Stimulated activated effector memory CD8-positive, alpha-beta T cell treated with anti-CD3 and anti-CD28 coated beads, Interleukin-12 subunit alpha, Interleukin-12 subunit beta, amount 100 ng/mL, for 72 hours (primary cell): ENCODE measurements at regions not wholly inside any gene's neighbourhood (a gene's known extent, or its start where the extent isn't known, plus 50 kb on each side); places are given as distances from the start of the nearest gene placed in this dataset.

ENCODE experiments used
- ATAC-seq: fragments of 150-1000 bp; cut with Tn5 transposase; 2 replicates; pipeline ENCODE4 v1.10.0; 2021
- DNase-seq, 2 donors: peaks; one replicate each; pipeline ENCODE4 v3.0.0; 2021 to 2022; ENCODE audit warnings: low spot score in 2 of 2
- H3K27ac Mint-ChIP-seq: one replicate; pipeline ENCODE4 v1.8.0; 2022; ENCODE audit warnings: mild to moderate bottlenecking, mixed read lengths
- H3K36me3 Mint-ChIP-seq: one replicate; pipeline ENCODE4 v1.8.0; 2022; ENCODE audit warnings: mild to moderate bottlenecking, mixed read lengths
- H3K4me1 Mint-ChIP-seq: one replicate; pipeline ENCODE4 v1.8.0; 2022; ENCODE audit warnings: mixed read lengths
- H3K4me3 Mint-ChIP-seq: one replicate; pipeline ENCODE4 v1.8.0; 2022; ENCODE audit warnings: mild to moderate bottlenecking, mixed read lengths
- H3K9me3 Mint-ChIP-seq: one replicate; pipeline ENCODE4 v1.8.0; 2022; ENCODE audit warnings: mixed read lengths

GRCh38 chr10:83195021-83195420 lies 944.3 kb upstream of the GHITM start:
- no peak for DNase-seq
- peaks cover 7% of the 10 kb centered on the region for H3K9me3 Mint-ChIP-seq
- no peak for ATAC-seq
- no peaks in the 10 kb centered on the region for H3K4me1 Mint-ChIP-seq
- H3K36me3 Mint-ChIP-seq: no peaks in the 10 kb centered on the region
- no peak overlapping the region for H3K27ac Mint-ChIP-seq
- H3K4me3 Mint-ChIP-seq: no peak overlapping the region

- Mint-ChIP-seq H3K4me1 (no peaks in the 10 kb centered on the region), H3K9me3 (peaks cover 13% of the 10 kb centered on the region), H3K36me3 (no peaks in the 10 kb centered on the region), H3K27ac (no peak overlapping the region), H3K4me3 (no peak overlapping the region)
- DNase-seq: no peak
- ATAC-seq: no peak
Observed at GRCh38 chr10:83199374-83199773, 939.9 kb upstream of the GHITM start.

- Mint-ChIP-seq H3K9me3 (peaks cover 9% of the 10 kb centered on the region), H3K27ac (no peak overlapping the region), H3K4me1 (no peaks in the 10 kb centered on the region), H3K4me3 (no peak overlapping the region), H3K36me3 (no peaks in the 10 kb centered on the region)
- DNase-seq (no peak), ATAC-seq (no peak)
Observed at GRCh38 chr10:83205861-83206260, 933.4 kb upstream of the GHITM start.

GRCh38 chr10:83212632-83213334 lies 926.5 kb upstream of the GHITM start:
- DNase-seq: no peak
- Mint-ChIP-seq H3K4me3 (no peak overlapping the region), H3K27ac (no peak overlapping the region), H3K4me1 (no peaks in the 10 kb centered on the region), H3K36me3 (no peaks in the 10 kb centered on the region), H3K9me3 (peaks cover 4% of the 10 kb centered on the region)
- ATAC-seq: no peak

- no peak for DNase-seq
- H3K27ac Mint-ChIP-seq: no peak overlapping the region
- H3K4me1 Mint-ChIP-seq: no peaks in the 10 kb centered on the region
- no peak for ATAC-seq
- H3K36me3 Mint-ChIP-seq: no peaks in the 10 kb centered on the region
- no peak overlapping the region for H3K4me3 Mint-ChIP-seq
- H3K9me3 Mint-ChIP-seq: peaks cover 5% of the 10 kb centered on the region
Observed at GRCh38 chr10:83214136-83214535, 925.2 kb upstream of the GHITM start.

- Mint-ChIP-seq H3K9me3 (peaks cover 14% of the 10 kb centered on the region), H3K27ac (no peak overlapping the region), H3K4me3 (no peak overlapping the region), H3K4me1 (no peaks in the 10 kb centered on the region), H3K36me3 (no peaks in the 10 kb centered on the region)
- DNase-seq: no peak
- no peak for ATAC-seq
Observed at GRCh38 chr10:83218205-83218604, 921.1 kb upstream of the GHITM start.

- ATAC-seq (no peak), DNase-seq (no peak)
- H3K4me1 Mint-ChIP-seq: no peaks in the 10 kb centered on the region
- H3K4me3 Mint-ChIP-seq: no peak overlapping the region
- H3K36me3 Mint-ChIP-seq: no peaks in the 10 kb centered on the region
- H3K27ac Mint-ChIP-seq: no peak overlapping the region
- peaks cover 13% of the 10 kb centered on the region for H3K9me3 Mint-ChIP-seq
Observed at GRCh38 chr10:83222300-83222699, 917.0 kb upstream of the GHITM start.

- Mint-ChIP-seq H3K4me1 (no peaks in the 10 kb centered on the region), H3K27ac (no peak overlapping the region), H3K9me3 (peaks cover 11% of the 10 kb centered on the region)
Observed at GRCh38 chr10:83222832-83223742, 916.2 kb upstream of the GHITM start.

GRCh38 chr10:83225781-83226180 lies 913.5 kb upstream of the GHITM start:
- no peak overlapping the region for H3K4me3 Mint-ChIP-seq
- H3K9me3 Mint-ChIP-seq: peaks cover 10% of the 10 kb centered on the region
- H3K36me3 Mint-ChIP-seq: no peaks in the 10 kb centered on the region
- DNase-seq (no peak), ATAC-seq (no peak)
- no peak overlapping the region for H3K27ac Mint-ChIP-seq
- no peaks in the 10 kb centered on the region for H3K4me1 Mint-ChIP-seq

More at GRCh38 chr10:83222832-83223742, 916.2 kb upstream of the GHITM start:
- H3K36me3 Mint-ChIP-seq: no peaks in the 10 kb centered on the region
- no peak overlapping the region for H3K4me3 Mint-ChIP-seq
- no peak for DNase-seq
- no peak for ATAC-seq

- ATAC-seq (no peak), DNase-seq (no peak)
- no peaks in the 10 kb centered on the region for H3K4me1 Mint-ChIP-seq
- H3K27ac Mint-ChIP-seq: no peak overlapping the region
- peaks cover 11% of the 10 kb centered on the region for H3K9me3 Mint-ChIP-seq
- H3K4me3 Mint-ChIP-seq: no peak overlapping the region
- no peaks in the 10 kb centered on the region for H3K36me3 Mint-ChIP-seq
Observed at GRCh38 chr10:83229991-83230390, 909.3 kb upstream of the GHITM start.

- Mint-ChIP-seq H3K4me3 (no peak overlapping the region), H3K27ac (no peak overlapping the region), H3K4me1 (no peaks in the 10 kb centered on the region), H3K36me3 (no peaks in the 10 kb centered on the region), H3K9me3 (peaks cover 7% of the 10 kb centered on the region)
- ATAC-seq (no peak), DNase-seq (no peak)
Observed at GRCh38 chr10:83233691-83234090, 905.6 kb upstream of the GHITM start.

- no peaks in the 10 kb centered on the region for H3K36me3 Mint-ChIP-seq
- H3K4me3 Mint-ChIP-seq: no peak overlapping the region
- ATAC-seq: no peak
- no peak overlapping the region for H3K27ac Mint-ChIP-seq
- peaks cover 21% of the 10 kb centered on the region for H3K9me3 Mint-ChIP-seq
- no peaks in the 10 kb centered on the region for H3K4me1 Mint-ChIP-seq
- no peak for DNase-seq
Observed at GRCh38 chr10:83248106-83248631, 891.1 kb upstream of the GHITM start.

GRCh38 chr10:83250396-83250795 lies 888.9 kb upstream of the GHITM start:
- Mint-ChIP-seq H3K4me3 (no peak overlapping the region), H3K4me1 (no peaks in the 10 kb centered on the region), H3K9me3 (peaks cover 18% of the 10 kb centered on the region), H3K36me3 (no peaks in the 10 kb centered on the region), H3K27ac (no peak overlapping the region)
- DNase-seq (no peak), ATAC-seq (no peak)

- DNase-seq: no peak
- Mint-ChIP-seq H3K4me1 (no peaks in the 10 kb centered on the region), H3K36me3 (no peaks in the 10 kb centered on the region), H3K9me3 (peaks cover 15% of the 10 kb centered on the region), H3K4me3 (no peak overlapping the region), H3K27ac (no peak overlapping the region)
- no peak for ATAC-seq
Observed at GRCh38 chr10:83252169-83252568, 887.1 kb upstream of the GHITM start.

GRCh38 chr10:83252596-83252995 lies 886.7 kb upstream of the GHITM start:
- DNase-seq (no peak), ATAC-seq (no peak)
- Mint-ChIP-seq H3K4me1 (no peaks in the 10 kb centered on the region), H3K9me3 (peaks cover 15% of the 10 kb centered on the region), H3K36me3 (no peaks in the 10 kb centered on the region), H3K27ac (no peak overlapping the region), H3K4me3 (no peak overlapping the region)
